ENCODE measurements at regions not wholly inside any gene's neighbourhood (a gene's known extent, or its start where the extent isn't known, plus 50 kb on each side); places are given as distances from the start of the nearest gene placed in this dataset.

DNA sequence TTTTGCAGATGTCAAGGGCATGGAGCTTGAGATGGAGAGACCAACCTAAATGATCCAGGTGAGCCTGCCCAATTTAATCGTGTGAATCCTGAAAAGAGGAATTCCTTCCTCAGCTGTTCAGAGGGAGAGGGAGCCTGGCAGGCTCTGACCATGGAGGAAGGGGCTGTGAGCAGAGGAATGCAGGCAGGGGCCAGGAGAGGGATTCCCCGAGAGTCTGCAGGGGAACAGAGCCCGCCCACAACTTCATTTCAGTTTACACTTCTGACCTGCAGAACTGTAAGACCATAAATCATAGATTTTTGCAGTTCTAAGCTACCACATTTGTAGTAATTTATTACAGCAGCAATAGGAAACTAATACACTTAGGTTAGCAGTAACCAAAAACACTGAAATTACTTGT is 164.1 kb downstream of the TBXT start (continued):
- no peak for TF ChIP-seq AFF4 (CRISPR knock-in tag; IDR thresholded peaks at IDR 0.05; ENCODE audit: borderline replicate concordance)

- peaks cover 11% of the 10 kb centered on the region for H3K4me1 Mint-ChIP-seq
- peaks cover 47% of the 10 kb centered on the region for H3K27me3 Mint-ChIP-seq (ENCODE audit: low read depth)
- TF ChIP-seq ZNF219 (CRISPR knock-in tag; IDR thresholded peaks at IDR 0.05; ENCODE audit: borderline replicate concordance) (no peak), IRF2 (CRISPR knock-in tag; IDR thresholded peaks at IDR 0.05; ENCODE audit: borderline replicate concordance, low read depth) (no peak), ZNF138 (CRISPR knock-in tag; conservative IDR thresholded peaks at IDR 0.05) (no peak), ZBTB21 (CRISPR knock-in tag; IDR thresholded peaks at IDR 0.05; ENCODE audit: borderline replicate concordance) (no peak), ZNF671 (CRISPR knock-in tag; IDR thresholded peaks at IDR 0.05) (no peak), ZSCAN18 (CRISPR knock-in tag; IDR thresholded peaks at IDR 0.05) (no peak)
- TF ChIP-seq, protein P1, sequence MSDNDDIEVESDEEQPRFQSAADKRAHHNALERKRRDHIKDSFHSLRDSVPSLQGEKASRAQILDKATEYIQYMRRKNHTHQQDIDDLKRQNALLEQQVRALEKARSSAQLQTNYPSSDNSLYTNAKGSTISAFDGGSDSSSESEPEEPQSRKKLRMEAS (CRISPR knock-in tag; IDR thresholded peaks at IDR 0.05): no peak
- TF ChIP-seq, protein P2, sequence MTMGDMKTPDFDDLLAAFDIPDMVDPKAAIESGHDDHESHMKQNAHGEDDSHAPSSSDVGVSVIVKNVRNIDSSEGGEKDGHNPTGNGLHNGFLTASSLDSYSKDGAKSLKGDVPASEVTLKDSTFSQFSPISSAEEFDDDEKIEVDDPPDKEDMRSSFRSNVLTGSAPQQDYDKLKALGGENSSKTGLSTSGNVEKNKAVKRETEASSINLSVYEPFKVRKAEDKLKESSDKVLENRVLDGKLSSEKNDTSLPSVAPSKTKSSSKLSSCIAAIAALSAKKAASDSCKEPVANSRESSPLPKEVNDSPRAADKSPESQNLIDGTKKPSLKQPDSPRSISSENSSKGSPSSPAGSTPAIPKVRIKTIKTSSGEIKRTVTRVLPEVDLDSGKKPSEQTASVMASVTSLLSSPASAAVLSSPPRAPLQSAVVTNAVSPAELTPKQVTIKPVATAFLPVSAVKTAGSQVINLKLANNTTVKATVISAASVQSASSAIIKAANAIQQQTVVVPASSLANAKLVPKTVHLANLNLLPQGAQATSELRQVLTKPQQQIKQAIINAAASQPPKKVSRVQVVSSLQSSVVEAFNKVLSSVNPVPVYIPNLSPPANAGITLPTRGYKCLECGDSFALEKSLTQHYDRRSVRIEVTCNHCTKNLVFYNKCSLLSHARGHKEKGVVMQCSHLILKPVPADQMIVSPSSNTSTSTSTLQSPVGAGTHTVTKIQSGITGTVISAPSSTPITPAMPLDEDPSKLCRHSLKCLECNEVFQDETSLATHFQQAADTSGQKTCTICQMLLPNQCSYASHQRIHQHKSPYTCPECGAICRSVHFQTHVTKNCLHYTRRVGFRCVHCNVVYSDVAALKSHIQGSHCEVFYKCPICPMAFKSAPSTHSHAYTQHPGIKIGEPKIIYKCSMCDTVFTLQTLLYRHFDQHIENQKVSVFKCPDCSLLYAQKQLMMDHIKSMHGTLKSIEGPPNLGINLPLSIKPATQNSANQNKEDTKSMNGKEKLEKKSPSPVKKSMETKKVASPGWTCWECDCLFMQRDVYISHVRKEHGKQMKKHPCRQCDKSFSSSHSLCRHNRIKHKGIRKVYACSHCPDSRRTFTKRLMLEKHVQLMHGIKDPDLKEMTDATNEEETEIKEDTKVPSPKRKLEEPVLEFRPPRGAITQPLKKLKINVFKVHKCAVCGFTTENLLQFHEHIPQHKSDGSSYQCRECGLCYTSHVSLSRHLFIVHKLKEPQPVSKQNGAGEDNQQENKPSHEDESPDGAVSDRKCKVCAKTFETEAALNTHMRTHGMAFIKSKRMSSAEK (CRISPR knock-in tag; IDR thresholded peaks at IDR 0.05; ENCODE audit: borderline replicate concordance): no peak
- TF ChIP-seq, protein P3, sequence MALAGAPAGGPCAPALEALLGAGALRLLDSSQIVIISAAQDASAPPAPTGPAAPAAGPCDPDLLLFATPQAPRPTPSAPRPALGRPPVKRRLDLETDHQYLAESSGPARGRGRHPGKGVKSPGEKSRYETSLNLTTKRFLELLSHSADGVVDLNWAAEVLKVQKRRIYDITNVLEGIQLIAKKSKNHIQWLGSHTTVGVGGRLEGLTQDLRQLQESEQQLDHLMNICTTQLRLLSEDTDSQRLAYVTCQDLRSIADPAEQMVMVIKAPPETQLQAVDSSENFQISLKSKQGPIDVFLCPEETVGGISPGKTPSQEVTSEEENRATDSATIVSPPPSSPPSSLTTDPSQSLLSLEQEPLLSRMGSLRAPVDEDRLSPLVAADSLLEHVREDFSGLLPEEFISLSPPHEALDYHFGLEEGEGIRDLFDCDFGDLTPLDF (CRISPR knock-in tag; IDR thresholded peaks at IDR 0.05): no peak
- no peak for DNase-seq (ENCODE audit: low spot score)
- H3K27ac Mint-ChIP-seq: no peak overlapping the region
- no peaks in the 10 kb centered on the region for H3K9me3 Mint-ChIP-seq
- CTCF ChIA-PET: no interaction called here
- H3K4me3 Mint-ChIP-seq: no peak overlapping the region
- POLR2A ChIA-PET: no interaction called here
- ATAC-seq: no peak
- H3K36me3 Mint-ChIP-seq: no peaks in the 10 kb centered on the region
Observed at GRCh38 chr6:166001359-166001758, 166.3 kb downstream of the TBXT start.

GRCh38 chr6:165999279-165999678 is 168.4 kb downstream of the TBXT start:
- ATAC-seq: no peak
- no peak for DNase-seq (ENCODE audit: low spot score)
- Mint-ChIP-seq H3K27ac (no peak overlapping the region), H3K4me3 (no peak overlapping the region), H3K9me3 (no peaks in the 10 kb centered on the region), H3K36me3 (no peaks in the 10 kb centered on the region), H3K27me3 (ENCODE audit: low read depth) (peaks cover 40% of the 10 kb centered on the region), H3K4me1 (peaks cover 10% of the 10 kb centered on the region)
- CTCF ChIA-PET: interaction anchor here (1.6 kb wide), 1 partner anchor 77 kb away, joined by 4 read pairs; no protein-coding TSS in a partner anchor
- POLR2A ChIA-PET: no interaction called here
- no peak for TF ChIP-seq FOXJ3 (CRISPR knock-in tag; IDR thresholded peaks at IDR 0.05; ENCODE audit: borderline replicate concordance)
- TF ChIP-seq CREM (CRISPR knock-in tag; IDR thresholded peaks at IDR 0.05): no peak
- TF ChIP-seq ETV6 (CRISPR knock-in tag; IDR thresholded peaks at IDR 0.05): no peak
- no peak for TF ChIP-seq ZNF281 (CRISPR knock-in tag; IDR thresholded peaks at IDR 0.05)
- TF ChIP-seq JAZF1 (CRISPR knock-in tag; IDR thresholded peaks at IDR 0.05): no peak
- TF ChIP-seq NR3C1 (CRISPR knock-in tag; conservative IDR thresholded peaks at IDR 0.05; ENCODE audit: low read depth): no peak
- no peak for TF ChIP-seq TEAD4 (CRISPR knock-in tag; IDR thresholded peaks at IDR 0.05)
